ENCODE measurements at regions not wholly inside any gene's neighbourhood (a gene's known extent, or its start where the extent isn't known, plus 50 kb on each side); places are given as distances from the start of the nearest gene placed in this dataset.

DNA sequence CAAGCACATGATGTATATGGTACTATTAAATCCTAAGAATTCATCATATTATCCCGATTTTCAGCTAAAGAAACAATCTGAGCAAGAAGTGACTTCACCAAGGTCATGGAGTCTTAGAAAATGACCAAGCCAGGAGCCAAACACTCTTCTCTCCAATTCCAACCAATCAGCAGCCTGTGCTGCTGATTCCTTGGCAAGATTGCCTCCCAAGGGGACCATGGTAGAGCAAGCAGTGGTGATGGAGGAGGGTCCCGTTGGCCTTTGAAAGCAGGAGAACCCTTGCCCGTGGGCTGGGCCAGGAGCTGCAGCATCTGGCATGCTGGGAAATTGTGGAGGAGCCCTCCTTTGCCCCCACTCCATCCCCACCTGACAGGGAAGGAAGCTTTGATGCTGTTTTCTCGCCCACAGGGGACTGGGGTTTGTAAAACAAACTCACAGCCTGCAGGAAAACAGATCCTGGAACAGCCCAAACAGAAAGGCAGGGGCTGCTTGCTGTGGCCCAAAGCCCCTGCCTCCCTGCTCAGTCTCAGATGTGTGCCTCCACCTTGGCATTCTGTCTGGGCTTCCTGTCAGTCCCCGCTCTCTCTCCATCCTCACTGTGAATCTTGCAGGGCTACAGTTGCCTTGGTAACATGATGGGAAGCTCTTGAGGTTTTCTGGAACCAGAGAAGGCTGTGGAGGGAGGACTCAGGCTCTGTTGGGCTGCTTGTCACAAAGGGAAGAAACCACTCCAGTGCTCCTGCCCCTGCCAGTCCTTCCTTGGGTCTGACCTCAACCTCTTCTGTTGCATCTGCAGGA, 70.8 kb upstream of the HSPA9 start:
- no peaks in the 10 kb centered on the region for H3K9me3 ChIP-seq
- TF ChIP-seq, protein P1, sequence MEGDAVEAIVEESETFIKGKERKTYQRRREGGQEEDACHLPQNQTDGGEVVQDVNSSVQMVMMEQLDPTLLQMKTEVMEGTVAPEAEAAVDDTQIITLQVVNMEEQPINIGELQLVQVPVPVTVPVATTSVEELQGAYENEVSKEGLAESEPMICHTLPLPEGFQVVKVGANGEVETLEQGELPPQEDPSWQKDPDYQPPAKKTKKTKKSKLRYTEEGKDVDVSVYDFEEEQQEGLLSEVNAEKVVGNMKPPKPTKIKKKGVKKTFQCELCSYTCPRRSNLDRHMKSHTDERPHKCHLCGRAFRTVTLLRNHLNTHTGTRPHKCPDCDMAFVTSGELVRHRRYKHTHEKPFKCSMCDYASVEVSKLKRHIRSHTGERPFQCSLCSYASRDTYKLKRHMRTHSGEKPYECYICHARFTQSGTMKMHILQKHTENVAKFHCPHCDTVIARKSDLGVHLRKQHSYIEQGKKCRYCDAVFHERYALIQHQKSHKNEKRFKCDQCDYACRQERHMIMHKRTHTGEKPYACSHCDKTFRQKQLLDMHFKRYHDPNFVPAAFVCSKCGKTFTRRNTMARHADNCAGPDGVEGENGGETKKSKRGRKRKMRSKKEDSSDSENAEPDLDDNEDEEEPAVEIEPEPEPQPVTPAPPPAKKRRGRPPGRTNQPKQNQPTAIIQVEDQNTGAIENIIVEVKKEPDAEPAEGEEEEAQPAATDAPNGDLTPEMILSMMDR (IDR thresholded peaks at IDR 0.05), result no peak
- no peaks in the 10 kb centered on the region for H3K4me1 ChIP-seq
- H3K36me3 ChIP-seq, result no peaks in the 10 kb centered on the region
- no peak overlapping the region for H3K4me3 ChIP-seq
- no peak for DNase-seq
- FAIRE-seq, result no peak
- no peak overlapping the region for H3K27ac ChIP-seq
- intact Hi-C loops (cut with DNase I), result no loop called here
- 72 to 81% methylated on average over 5 of the region's 5 CpGs for WGBS, 2 donors
- H3K27me3 ChIP-seq, result no peaks in the 10 kb centered on the region
- no peak for ATAC-seq

DNA sequence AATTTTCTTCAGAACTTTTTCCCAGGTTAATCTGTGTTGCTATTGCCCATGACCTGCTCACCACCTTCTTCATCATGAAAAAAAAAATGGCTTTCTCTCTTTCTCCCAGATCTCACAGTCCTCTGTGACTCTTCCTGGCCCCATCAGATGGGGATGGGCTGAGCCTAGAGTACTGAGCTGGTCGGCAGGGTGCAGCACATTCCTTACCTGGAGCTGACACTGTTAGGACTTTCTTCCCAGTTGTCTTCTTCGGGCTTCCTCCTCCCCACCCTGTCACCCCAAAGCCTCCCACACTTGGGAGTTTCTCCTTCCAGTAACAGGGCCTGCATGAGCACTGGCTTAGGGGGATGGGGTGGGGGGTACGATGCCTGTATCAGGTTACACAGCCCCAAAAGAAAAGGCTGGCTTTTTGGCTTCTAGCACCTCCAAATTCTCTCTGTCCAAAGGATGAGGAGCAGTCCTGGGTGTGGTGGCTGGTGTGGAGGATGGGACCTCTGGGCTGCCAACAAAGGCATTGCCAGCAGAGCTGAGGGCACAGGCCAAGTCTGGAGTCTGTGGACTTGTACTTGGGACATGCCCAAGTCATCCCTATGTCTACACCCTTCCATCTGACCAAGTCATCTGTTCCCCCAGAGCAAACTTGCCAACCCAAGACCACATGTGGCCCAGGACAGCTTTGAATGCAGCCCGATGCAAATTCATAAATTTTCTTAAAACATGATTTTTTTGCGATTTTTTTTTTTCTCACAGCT, 68.0 kb upstream of the HSPA9 start:
- FAIRE-seq (no peak), DNase-seq (no peak), ATAC-seq (no peak)
- WGBS, 2 donors, result 76 to 85% methylated on average over 5 of the region's 5 CpGs
- H3K4me1 ChIP-seq, result no peaks in the 10 kb centered on the region
- H3K27ac ChIP-seq, result no peak overlapping the region
- H3K4me3 ChIP-seq, result no peak overlapping the region
- TF ChIP-seq, protein P1 (IDR thresholded peaks at IDR 0.05), result no peak
- no peaks in the 10 kb centered on the region for H3K27me3 ChIP-seq
- H3K9me3 ChIP-seq, result no peaks in the 10 kb centered on the region
- no peaks in the 10 kb centered on the region for H3K36me3 ChIP-seq
- intact Hi-C loops (cut with DNase I), result no loop called here

DNA sequence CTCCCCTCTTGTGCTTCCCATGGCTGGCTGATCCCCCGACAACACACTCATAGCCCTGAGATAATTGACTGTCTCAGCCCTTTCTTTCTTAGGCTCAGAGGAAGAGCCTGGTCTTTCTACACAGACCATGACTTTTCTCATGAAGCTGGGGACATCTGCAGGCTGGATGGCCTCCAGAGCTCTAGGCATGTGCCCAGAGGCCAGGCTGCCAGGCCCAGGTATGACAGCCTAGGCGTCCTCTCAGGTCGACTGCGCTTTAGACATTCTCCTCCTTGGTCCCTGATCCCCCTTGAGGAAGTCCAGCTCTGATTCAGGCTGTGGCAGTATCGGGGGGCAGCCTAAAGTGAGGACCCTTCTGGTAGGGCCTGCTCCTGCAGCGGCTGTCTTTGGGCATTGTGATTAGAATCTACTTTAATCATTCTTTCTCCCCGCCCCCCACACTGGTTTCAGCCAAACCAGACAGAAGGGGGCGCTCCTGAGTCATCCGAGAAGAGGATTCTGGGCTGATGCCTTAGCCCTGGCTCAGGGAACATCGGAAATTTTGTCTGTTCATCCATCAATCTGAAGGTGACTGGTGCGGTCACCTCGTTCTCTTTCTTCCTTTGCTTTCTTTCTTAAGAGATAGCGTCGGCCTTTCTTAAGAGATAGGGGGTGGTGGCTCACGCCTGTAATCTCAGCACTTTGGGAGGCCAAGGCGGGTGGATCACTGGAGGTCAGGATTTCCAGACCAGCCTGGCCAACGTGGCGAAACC, 66.5 kb upstream of the HSPA9 start:
- Histone ChIP-seq H3K4me3 (no peak overlapping the region), H3K9me3 (no peaks in the 10 kb centered on the region), H3K27ac (no peak overlapping the region), H3K27me3 (no peaks in the 10 kb centered on the region), H3K4me1 (no peaks in the 10 kb centered on the region), H3K36me3 (no peaks in the 10 kb centered on the region)
- ATAC-seq (peak; percentile 77 to 93 (median 88)), FAIRE-seq (no peak), DNase-seq (peak in 5 of 6 donors; percentile 39 to 90 (median 64))
- 41 to 48% methylated on average over 18 of the region's 18 CpGs for WGBS, 2 donors
- TF ChIP-seq, protein P1 (IDR thresholded peaks at IDR 0.05), result peak; percentile 57 to 65 (median 60)
- intact Hi-C loops (cut with DNase I), result no loop called here

DNA sequence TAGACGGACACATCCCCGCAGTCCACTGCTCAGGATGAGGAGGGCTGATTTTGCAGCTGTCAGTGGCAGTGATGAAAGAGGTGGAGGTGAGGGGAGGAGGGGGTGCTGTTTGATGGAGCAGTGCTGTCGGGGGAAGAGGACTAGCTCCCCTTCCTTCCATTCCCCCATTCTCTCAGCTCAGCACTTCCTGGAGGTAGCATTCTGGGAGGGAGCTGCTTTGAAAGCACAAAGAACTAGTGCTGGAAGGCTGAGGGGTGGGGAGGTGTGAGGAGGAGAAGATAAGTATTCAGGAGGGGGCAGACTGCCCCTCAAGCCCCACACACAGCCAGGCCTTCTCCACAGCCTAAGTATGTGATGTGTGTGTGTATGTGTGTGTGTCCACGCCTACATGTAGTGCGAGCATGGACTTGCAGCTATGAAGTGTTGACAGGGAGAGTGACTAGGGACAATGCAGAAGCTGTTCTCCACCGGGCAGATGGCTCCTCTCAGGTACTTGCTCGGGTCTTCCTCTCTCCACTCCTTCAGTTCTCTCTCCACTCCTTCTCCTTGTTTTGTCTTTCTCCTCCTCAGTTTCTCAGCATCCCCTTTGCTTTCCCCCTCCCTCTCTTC, 65.5 kb upstream of the HSPA9 start:
- ATAC-seq (no peak), DNase-seq (no peak), FAIRE-seq (no peak)
- no peaks in the 10 kb centered on the region for H3K9me3 ChIP-seq
- 78 to 80% methylated on average over 7 of the region's 7 CpGs for WGBS, 2 donors
- no peaks in the 10 kb centered on the region for H3K4me1 ChIP-seq
- H3K36me3 ChIP-seq, result no peaks in the 10 kb centered on the region
- H3K27me3 ChIP-seq, result no peaks in the 10 kb centered on the region
- TF ChIP-seq, protein P1 (IDR thresholded peaks at IDR 0.05), result no peak
- H3K27ac ChIP-seq, result no peak overlapping the region
- no peak overlapping the region for H3K4me3 ChIP-seq
- intact Hi-C loops (cut with DNase I), result no loop called here

All from pancreas (tissue), 10 donors.